Ishikawa (cell line): ENCODE measurements at regions not wholly inside any gene's neighbourhood (a gene's known extent, or its start where the extent isn't known, plus 50 kb on each side); places are given as distances from the start of the nearest gene placed in this dataset.

Source experiments
- CEBPB ChIP-seq: IDR thresholded peaks from 2 replicates; pipeline ENCODE4 v1.6.1; 2012
- CREB1 ChIP-seq: IDR thresholded peaks from 2 replicates; pipeline ENCODE4 v1.6.1; 2012; ENCODE audit warnings: low read depth
- EGR1 ChIP-seq: IDR thresholded peaks from 2 replicates; pipeline ENCODE4 v1.6.1; 2012
- EP300 ChIP-seq: IDR thresholded peaks from 2 replicates; pipeline ENCODE4 v1.6.1; 2012; ENCODE audit warnings: borderline replicate concordance
- FOXM1 ChIP-seq: IDR thresholded peaks from 2 replicates; pipeline ENCODE4 v1.6.1; 2012; ENCODE audit warnings: low read depth, borderline replicate concordance
- MAX ChIP-seq: IDR thresholded peaks from 2 replicates; pipeline ENCODE4 v1.6.1; 2012
- NFIC ChIP-seq: IDR thresholded peaks from 2 replicates; pipeline ENCODE4 v1.6.1; 2012
- RAD21 ChIP-seq: IDR thresholded peaks from 2 replicates; pipeline ENCODE4 v1.6.1; 2012; ENCODE audit warnings: low read depth
- TAF1 ChIP-seq: IDR thresholded peaks from 2 replicates; pipeline ENCODE4 v1.6.1; 2012; ENCODE audit warnings: low read depth, mild to moderate bottlenecking
- TCF12 ChIP-seq: IDR thresholded peaks from 2 replicates; pipeline ENCODE4 v1.6.1; 2012; ENCODE audit warnings: low read depth
- TEAD4 ChIP-seq: IDR thresholded peaks from 2 replicates; pipeline ENCODE4 v1.6.1; 2012
- USF1 ChIP-seq: IDR thresholded peaks from 2 replicates; pipeline ENCODE4 v1.6.1; 2012
- YY1 ChIP-seq: IDR thresholded peaks from 2 replicates; pipeline ENCODE4 v1.6.1; 2012; ENCODE audit warnings: low read depth
- ZBTB7A ChIP-seq: IDR thresholded peaks from 2 replicates; pipeline ENCODE4 v1.6.1; 2012; ENCODE audit warnings: low read depth
- TF ChIP-seq, protein P1 (sequence below): IDR thresholded peaks from 2 replicates; pipeline ENCODE4 v1.6.1; 2012; ENCODE audit warnings: low read depth, mild to moderate bottlenecking

GRCh38 chrX:63993936-63994335, 208.9 kb upstream of the ARHGEF9 start:
- TF ChIP-seq RAD21 = no peak
- TF ChIP-seq TAF1 = no peak
- TF ChIP-seq ZBTB7A = no peak
- TF ChIP-seq NFIC = no peak
- TF ChIP-seq, protein P1, sequence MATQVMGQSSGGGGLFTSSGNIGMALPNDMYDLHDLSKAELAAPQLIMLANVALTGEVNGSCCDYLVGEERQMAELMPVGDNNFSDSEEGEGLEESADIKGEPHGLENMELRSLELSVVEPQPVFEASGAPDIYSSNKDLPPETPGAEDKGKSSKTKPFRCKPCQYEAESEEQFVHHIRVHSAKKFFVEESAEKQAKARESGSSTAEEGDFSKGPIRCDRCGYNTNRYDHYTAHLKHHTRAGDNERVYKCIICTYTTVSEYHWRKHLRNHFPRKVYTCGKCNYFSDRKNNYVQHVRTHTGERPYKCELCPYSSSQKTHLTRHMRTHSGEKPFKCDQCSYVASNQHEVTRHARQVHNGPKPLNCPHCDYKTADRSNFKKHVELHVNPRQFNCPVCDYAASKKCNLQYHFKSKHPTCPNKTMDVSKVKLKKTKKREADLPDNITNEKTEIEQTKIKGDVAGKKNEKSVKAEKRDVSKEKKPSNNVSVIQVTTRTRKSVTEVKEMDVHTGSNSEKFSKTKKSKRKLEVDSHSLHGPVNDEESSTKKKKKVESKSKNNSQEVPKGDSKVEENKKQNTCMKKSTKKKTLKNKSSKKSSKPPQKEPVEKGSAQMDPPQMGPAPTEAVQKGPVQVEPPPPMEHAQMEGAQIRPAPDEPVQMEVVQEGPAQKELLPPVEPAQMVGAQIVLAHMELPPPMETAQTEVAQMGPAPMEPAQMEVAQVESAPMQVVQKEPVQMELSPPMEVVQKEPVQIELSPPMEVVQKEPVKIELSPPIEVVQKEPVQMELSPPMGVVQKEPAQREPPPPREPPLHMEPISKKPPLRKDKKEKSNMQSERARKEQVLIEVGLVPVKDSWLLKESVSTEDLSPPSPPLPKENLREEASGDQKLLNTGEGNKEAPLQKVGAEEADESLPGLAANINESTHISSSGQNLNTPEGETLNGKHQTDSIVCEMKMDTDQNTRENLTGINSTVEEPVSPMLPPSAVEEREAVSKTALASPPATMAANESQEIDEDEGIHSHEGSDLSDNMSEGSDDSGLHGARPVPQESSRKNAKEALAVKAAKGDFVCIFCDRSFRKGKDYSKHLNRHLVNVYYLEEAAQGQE = no peak
- TF ChIP-seq CEBPB = no peak
- no peak for TF ChIP-seq YY1
- no peak for TF ChIP-seq EGR1
- TF ChIP-seq FOXM1 = no peak
- no peak for TF ChIP-seq TCF12
- TF ChIP-seq MAX = no peak
- TF ChIP-seq USF1 = no peak
- TF ChIP-seq CREB1 = no peak
- no peak for TF ChIP-seq TEAD4
- no peak for TF ChIP-seq EP300

DNA sequence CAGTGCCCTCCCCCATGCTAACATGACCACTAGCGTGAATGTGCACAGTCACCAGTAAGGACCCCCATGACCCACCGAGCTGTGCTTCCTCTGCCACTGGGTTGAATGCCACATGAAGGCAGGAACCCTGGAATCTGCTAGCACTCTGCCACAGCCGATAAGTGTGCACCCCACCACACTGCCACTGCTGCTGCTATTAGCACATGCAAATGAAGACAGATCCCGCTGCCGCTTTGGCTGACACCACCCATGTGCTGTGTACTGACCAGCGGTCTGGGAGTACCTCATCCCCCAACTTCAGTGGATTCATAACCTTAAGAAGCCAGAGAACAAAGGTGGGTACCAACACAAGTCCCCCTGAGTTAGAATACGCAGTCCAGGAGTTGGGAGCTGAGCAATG, 200.9 kb upstream of the ARHGEF9 start:
- TF ChIP-seq RAD21 (no peak), YY1 (no peak), CREB1 (no peak), EGR1 (no peak), TAF1 (no peak), USF1 (no peak), CEBPB (no peak), FOXM1 (no peak), EP300 (no peak), ZBTB7A (no peak), TEAD4 (no peak), MAX (no peak), TCF12 (no peak)
- TF ChIP-seq, protein P1 = no peak

- no peak for TF ChIP-seq RAD21
- TF ChIP-seq YY1 = no peak
- no peak for TF ChIP-seq TCF12
- no peak for TF ChIP-seq CEBPB
- no peak for TF ChIP-seq TEAD4
- TF ChIP-seq, protein P1 = no peak
- no peak for TF ChIP-seq EGR1
- TF ChIP-seq USF1 = no peak
- no peak for TF ChIP-seq NFIC
- TF ChIP-seq TAF1 = no peak
- TF ChIP-seq ZBTB7A = no peak
- no peak for TF ChIP-seq FOXM1
- TF ChIP-seq CREB1 = no peak
- TF ChIP-seq MAX = no peak
- no peak for TF ChIP-seq EP300
Measured at GRCh38 chrX:63979480-63979879, 194.5 kb upstream of the ARHGEF9 start.

DNA sequence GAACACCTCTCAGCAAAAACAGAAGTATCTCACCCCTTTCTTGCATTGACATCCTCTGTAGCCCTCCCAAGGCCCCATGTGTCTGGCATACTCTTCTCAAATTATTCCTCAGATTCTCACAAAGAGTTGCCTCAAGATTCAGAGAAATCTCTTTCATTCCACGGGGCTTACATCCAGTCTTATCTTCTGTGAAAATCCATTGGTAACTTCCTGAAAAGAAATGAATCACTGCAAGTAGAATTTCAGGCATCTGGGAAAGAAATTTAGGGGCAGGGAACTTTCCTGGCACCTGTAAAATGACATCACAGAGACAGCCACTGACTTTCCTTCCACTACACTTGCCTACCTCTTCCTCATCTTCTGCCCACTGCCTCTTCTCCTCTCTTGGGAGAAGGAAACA, 182.5 kb upstream of the ARHGEF9 start:
- TF ChIP-seq EP300 (no peak), FOXM1 (no peak), MAX (no peak), RAD21 (no peak), USF1 (no peak), TEAD4 (no peak), CREB1 (no peak), TAF1 (no peak), YY1 (no peak), CEBPB (no peak), NFIC (no peak), TCF12 (no peak), EGR1 (no peak), ZBTB7A (no peak)
- TF ChIP-seq, protein P1 = no peak
